SK-N-SH treated with all-trans-retinoic acid at 6 μM for 48 hours (cell line): ENCODE measurements at regions not wholly inside any gene's neighbourhood (a gene's known extent, or its start where the extent isn't known, plus 50 kb on each side); places are given as distances from the start of the nearest gene placed in this dataset.

ENCODE experiments used
- ATAC-seq: fragments of 200-7000 bp; cut with Tn5 transposase; 3 replicates; pipeline ENCODE4 v1.9.1; 2020; ENCODE audit warnings: mild to moderate bottlenecking, moderate library complexity
- ARNTL ChIP-seq: fragments of 450-650 bp; formaldehyde crosslinking; IDR thresholded peaks from 2 replicates; pipeline ENCODE4 v1.5.0; 2020; ENCODE audit warnings: low read depth, mild to moderate bottlenecking, moderate library complexity, borderline replicate concordance
- CREB5 ChIP-seq: fragments of 250-450 bp; sonication (Bioruptor Pico); IDR thresholded peaks from 2 replicates; pipeline ENCODE4 v1.5.1; 2020; ENCODE audit warnings: low read depth, mild to moderate bottlenecking, moderate library complexity
- CSDC2 ChIP-seq: fragments of 250-450 bp; sonication (Bioruptor Pico); IDR thresholded peaks from 2 replicates; pipeline ENCODE4 v1.5.0; 2020; ENCODE audit warnings: mild to moderate bottlenecking, moderate library complexity
- CSRNP3 ChIP-seq: fragments of 250-450 bp; sonication (Bioruptor Pico); IDR thresholded peaks from 2 replicates; pipeline ENCODE4 v1.5.1; 2021; ENCODE audit warnings: mild to moderate bottlenecking, moderate library complexity
- ISL1 ChIP-seq: fragments of 250-450 bp; sonication (Bioruptor Pico); IDR thresholded peaks from 2 replicates; pipeline ENCODE4 v2.1.2; 2022; ENCODE audit warnings: mild to moderate bottlenecking, moderate library complexity
- POU6F1 ChIP-seq: fragments of 250-450 bp; sonication (Bioruptor Pico); IDR thresholded peaks from 2 replicates; pipeline ENCODE4 v1.8.0; 2021; ENCODE audit warnings: low read depth, mild to moderate bottlenecking, moderate library complexity, borderline replicate concordance
- PPARA ChIP-seq: fragments of 250-450 bp; sonication (Bioruptor Pico); IDR thresholded peaks from 2 replicates; pipeline ENCODE4 v1.5.0; 2020; ENCODE audit warnings: mild to moderate bottlenecking, borderline replicate concordance
- SNAI2 ChIP-seq: fragments of 250-450 bp; sonication (Bioruptor Pico); IDR thresholded peaks from 2 replicates; pipeline ENCODE4 v1.5.0; 2020; ENCODE audit warnings: mild to moderate bottlenecking, moderate library complexity
- TCF4 ChIP-seq: fragments of 250-450 bp; sonication (Bioruptor Pico); IDR thresholded peaks from 2 replicates; pipeline ENCODE4 v1.8.0; 2021; ENCODE audit warnings: mild to moderate bottlenecking, moderate library complexity, borderline replicate concordance
- TOX ChIP-seq: fragments of 250-450 bp; sonication (Bioruptor Pico); IDR thresholded peaks from 2 replicates; pipeline ENCODE4 v1.8.0; 2021; ENCODE audit warnings: mild to moderate bottlenecking, moderate library complexity, borderline replicate concordance
- TSHZ2 ChIP-seq: fragments of 250-450 bp; sonication (Bioruptor Pico); IDR thresholded peaks from 2 replicates; pipeline ENCODE4 v1.5.0; 2020; ENCODE audit warnings: mild to moderate bottlenecking, moderate library complexity
- ZFP3 ChIP-seq: fragments of 250-450 bp; sonication (Bioruptor Pico); IDR thresholded peaks from 2 replicates; pipeline ENCODE4 v1.5.0; 2020; ENCODE audit warnings: mild to moderate bottlenecking, moderate library complexity
- ZFP30 ChIP-seq: fragments of 450-650 bp; formaldehyde crosslinking; IDR thresholded peaks from 2 replicates; pipeline ENCODE4 v1.5.0; 2022; ENCODE audit warnings: mild to moderate bottlenecking, moderate library complexity
- ZNF565 ChIP-seq: fragments of 450-650 bp; formaldehyde crosslinking; conservative IDR thresholded peaks from 2 replicates; pipeline ENCODE4 v1.5.0; 2020; ENCODE audit warnings: low read depth, mild to moderate bottlenecking, moderate library complexity
- ZNF70 ChIP-seq: fragments of 450-650 bp; formaldehyde crosslinking; IDR thresholded peaks from 2 replicates; pipeline ENCODE4 v1.5.0; 2020; ENCODE audit warnings: mild to moderate bottlenecking, moderate library complexity
- ZNF8 ChIP-seq: fragments of 450-650 bp; formaldehyde crosslinking; IDR thresholded peaks from 2 replicates; pipeline ENCODE4 v1.5.0; 2020; ENCODE audit warnings: mild to moderate bottlenecking, moderate library complexity

- TF ChIP-seq TCF4 (CRISPR knock-in tag) (no peak), TSHZ2 (CRISPR knock-in tag) (no peak), ZFP30 (CRISPR knock-in tag) (no peak), ZNF8 (CRISPR knock-in tag) (no peak), TOX (no peak), CSRNP3 (CRISPR knock-in tag) (no peak), SNAI2 (CRISPR knock-in tag) (no peak), PPARA (CRISPR knock-in tag) (no peak), CSDC2 (no peak), CREB5 (CRISPR knock-in tag) (no peak)
- no peak for ATAC-seq
These were observed 595.7 kb upstream of the CDH5 start for GRCh38 chr16:65770752-65771151.

DNA sequence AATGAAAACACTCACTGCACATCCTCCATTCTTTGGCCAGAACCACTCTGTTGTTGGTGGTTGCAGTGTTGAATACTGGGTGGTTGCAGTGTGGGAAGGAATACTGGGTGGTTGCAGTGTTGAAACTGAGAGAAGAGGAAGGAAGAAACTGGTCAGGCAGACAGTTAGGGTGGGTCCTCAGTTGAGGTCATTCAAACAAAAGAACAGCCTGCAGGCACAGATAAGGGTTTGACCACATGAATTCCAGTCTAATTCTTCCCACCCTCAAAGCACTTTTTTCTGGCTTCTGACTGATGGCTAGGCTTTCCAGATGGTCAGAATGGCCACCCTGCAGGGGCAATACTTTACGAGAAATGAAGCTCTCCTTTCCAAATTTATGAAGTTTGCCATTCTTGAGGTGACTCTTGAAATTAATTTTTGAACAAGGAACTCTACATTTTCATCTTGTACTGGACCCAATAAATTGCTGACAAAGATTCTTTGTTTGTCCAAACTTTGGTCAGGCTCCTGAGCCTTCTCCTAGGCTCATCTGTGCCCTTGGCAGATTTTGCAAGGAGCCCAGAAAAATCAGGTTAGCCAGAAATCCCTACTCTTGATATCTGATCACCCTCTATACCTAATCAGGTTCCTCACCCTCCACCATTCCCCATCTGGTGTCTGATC is 596.6 kb upstream of the CDH5 start:
- no peak for ATAC-seq

DNA sequence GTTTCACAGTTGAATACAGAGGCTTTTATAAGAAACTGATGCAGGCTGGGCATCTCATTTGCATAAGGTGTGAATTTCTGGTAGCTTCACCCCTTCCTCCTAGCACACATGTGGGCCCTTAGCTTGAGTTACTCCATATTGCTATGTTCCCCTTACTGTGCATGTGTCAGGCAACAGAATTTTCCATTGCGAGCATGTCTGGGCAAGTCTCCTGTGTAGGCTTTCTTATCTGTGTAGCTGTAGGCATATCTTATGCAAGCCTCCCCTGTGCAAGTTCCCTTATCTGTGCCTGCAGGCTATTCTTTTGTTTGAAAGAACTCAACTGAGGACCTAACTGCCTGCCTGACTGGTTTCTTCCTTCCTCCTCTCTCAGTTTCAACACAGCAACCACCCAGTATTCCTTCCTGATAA is 597.4 kb upstream of the CDH5 start:
- 0 out of 2 replicates have a peak, but pooled peaks have one; percentile 21 for TF ChIP-seq SNAI2 (CRISPR knock-in tag)
- TF ChIP-seq ISL1, result 0 out of 2 replicates have a peak, but pooled peaks have one; percentile 11
- no peak for TF ChIP-seq ZNF565 (CRISPR knock-in tag)
- TF ChIP-seq CSRNP3 (CRISPR knock-in tag), result no peak
- TF ChIP-seq ZFP3 (CRISPR knock-in tag), result 0 out of 2 replicates have a peak, but pooled peaks have one; percentile 23
- TF ChIP-seq PPARA (CRISPR knock-in tag), result no peak
- no peak for TF ChIP-seq POU6F1 (CRISPR knock-in tag)
- ATAC-seq, result no peak

More for the DNA sequence above, 596.6 kb upstream of the CDH5 start:
- no peak for TF ChIP-seq ZFP30 (CRISPR knock-in tag)
- no peak for TF ChIP-seq ZNF565 (CRISPR knock-in tag)
- TF ChIP-seq ZNF70 (CRISPR knock-in tag), result no peak
- no peak for TF ChIP-seq CSDC2
- TF ChIP-seq ZNF8 (CRISPR knock-in tag), result no peak
- TF ChIP-seq ZFP3 (CRISPR knock-in tag), result no peak
- no peak for TF ChIP-seq SNAI2 (CRISPR knock-in tag)
- no peak for TF ChIP-seq ISL1
- no peak for TF ChIP-seq ARNTL
- TF ChIP-seq CREB5 (CRISPR knock-in tag), result no peak
- no peak for TF ChIP-seq CSRNP3 (CRISPR knock-in tag)
- no peak for TF ChIP-seq TOX
